ENCODE measurements at regions not wholly inside any gene's neighbourhood (a gene's known extent, or its start where the extent isn't known, plus 50 kb on each side); places are given as distances from the start of the nearest gene placed in this dataset.
A peak's percentile ranks its signal among the peaks of the same experiment; 100 is the strongest.

DNA sequence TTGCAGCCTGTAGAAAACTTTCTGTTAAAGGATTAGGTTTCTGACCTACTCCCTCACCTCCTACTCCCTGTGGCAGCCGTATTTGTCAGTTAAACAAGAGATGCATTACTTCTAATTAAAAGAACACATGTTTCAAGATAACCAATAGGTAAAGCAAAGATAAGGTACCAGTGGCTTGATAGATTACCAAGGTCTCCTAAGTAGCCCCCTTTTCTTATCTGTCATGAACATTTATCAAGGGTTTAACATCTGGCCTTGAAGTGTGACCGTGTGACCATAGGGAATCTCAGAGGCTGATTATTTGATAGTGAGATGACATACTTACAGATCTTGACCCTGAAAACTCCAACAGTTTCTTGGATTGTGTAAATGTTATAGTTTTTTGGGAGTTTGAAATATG lies 764.0 kb upstream of the EDIL3 start:
- intact Hi-C loops (cut with DNase I), result no loop called here
- no peak for DNase-seq (ENCODE audit: low spot score)

DNA sequence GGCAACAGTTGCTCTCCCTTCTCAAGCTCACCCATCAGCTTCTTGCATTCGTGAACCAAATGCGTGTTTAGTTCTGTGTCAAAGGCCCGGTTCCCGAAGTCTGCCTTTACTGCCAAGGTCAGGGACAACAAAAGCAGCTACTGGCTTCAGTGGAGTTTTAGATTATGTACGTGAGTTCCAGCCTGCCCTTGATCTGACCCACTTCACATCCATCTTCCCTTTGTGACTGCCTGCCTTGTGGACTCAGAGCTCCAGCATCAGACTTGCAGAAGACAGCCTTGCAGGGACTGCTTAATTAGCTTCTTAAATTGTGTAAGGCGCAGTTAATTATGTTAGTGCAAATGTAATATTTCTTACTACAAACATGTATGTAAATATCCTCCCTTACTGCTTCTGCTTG lies 774.7 kb upstream of the EDIL3 start:
- intact Hi-C loops (cut with DNase I), result no loop called here
- no peak for DNase-seq (ENCODE audit: low spot score)

DNA sequence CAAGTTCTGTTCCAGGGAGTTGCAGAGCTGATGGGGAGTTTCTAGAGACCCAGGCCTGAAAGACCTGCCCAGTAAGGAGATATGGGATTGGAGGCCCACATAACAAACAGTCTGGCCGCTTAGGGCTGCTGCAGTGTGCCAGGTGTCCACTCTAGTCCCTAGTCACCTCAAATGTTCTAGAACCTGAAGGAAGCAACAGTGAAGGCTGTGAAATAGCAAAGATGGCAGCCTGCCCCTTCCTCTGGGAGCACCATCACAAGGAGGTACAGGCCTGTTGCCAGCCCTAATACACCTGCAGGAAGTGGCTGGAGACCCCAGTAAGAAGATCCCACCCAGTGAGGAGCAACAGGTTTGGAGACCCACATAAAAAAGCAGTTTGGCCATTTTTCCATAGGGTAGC lies 783.8 kb upstream of the EDIL3 start:
- DNase-seq (ENCODE audit: low spot score), result peak; percentile 60
- intact Hi-C loops (cut with DNase I), result no loop called here

DNA sequence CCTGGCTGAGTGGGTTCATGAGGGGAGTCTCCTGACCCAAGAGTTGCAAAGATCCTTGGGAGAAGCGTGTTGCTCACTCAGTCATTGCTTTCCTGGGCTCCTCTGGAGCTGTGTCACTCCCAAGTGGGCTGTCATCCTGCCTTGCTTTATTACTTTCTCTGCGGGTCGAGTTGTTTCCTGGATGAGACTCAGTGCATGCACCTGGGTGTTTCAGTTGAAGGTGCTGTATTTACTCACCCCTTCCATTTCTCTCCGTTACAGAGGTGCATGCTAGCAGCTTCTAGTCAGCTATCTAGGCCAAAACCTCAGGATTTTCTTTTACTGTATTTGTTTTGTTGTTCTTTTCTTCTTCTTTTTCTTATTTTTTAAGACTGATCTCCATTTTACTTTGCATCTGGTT lies 785.5 kb upstream of the EDIL3 start:
- intact Hi-C loops (cut with DNase I), result no loop called here
- no peak for DNase-seq (ENCODE audit: low spot score)

DNA sequence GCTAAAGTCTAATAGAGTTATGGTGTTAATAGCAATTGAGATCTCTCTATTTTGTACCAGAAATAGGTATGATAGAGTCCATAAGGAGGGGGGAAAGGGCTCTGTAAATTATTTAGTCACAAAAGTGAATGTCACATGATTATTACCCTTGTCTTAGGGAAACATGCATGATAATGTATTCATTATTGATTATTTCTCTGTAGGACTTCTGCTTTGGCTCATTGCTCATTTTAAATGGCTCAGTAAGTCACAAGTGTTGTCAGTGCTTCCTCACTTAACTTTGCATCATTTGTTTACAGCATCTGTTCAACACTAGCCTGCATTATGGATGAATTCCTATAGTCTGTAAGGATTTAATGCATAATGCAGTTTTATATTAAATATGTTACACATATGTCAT lies 788.8 kb upstream of the EDIL3 start:
- DNase-seq (ENCODE audit: low spot score), result no peak
- intact Hi-C loops (cut with DNase I), result no loop called here

DNA sequence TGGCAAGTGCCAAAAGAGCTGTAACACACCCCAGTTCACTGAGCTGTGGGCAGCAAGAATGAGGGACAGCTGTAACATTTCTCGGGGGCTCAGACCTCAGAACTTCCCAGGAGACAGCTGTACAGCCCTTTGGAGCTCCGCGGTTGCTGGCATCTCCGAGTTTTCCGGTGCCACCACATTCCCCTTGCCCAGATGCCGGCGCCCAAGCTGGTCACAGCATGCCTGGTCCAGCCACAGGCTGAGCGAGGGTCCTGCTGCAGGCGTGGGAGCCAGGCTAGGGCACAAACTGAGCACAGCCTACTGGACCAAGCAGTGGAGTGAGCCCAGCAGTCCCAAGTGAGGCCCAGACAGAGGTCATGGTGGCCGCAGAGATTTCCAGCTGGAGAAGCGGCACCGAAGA lies 797.7 kb upstream of the EDIL3 start:
- peak; percentile 72 for DNase-seq (ENCODE audit: low spot score)
- intact Hi-C loops (cut with DNase I), result no loop called here

DNA sequence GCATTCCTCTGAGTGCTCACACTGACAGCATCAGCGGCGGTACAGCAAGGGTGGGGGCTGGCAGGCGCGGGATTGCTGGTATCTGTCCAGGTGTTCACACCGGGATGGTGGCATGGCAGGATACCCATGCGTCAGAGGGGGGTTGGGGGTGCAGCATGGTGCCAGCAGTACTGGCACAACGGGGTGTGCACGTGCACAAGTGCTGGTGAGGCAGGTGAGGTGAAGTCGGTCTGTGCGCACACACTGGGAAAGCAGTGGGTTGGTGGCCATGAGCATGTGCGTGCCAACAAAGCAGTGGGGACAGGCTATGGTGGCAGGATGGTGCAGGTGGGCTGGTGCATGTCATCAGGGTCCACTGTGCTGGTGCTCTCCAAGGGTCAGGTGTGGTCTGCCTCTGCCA lies 819.6 kb upstream of the EDIL3 start:
- intact Hi-C loops (cut with DNase I), result no loop called here
- no peak for DNase-seq (ENCODE audit: low spot score)

DNA sequence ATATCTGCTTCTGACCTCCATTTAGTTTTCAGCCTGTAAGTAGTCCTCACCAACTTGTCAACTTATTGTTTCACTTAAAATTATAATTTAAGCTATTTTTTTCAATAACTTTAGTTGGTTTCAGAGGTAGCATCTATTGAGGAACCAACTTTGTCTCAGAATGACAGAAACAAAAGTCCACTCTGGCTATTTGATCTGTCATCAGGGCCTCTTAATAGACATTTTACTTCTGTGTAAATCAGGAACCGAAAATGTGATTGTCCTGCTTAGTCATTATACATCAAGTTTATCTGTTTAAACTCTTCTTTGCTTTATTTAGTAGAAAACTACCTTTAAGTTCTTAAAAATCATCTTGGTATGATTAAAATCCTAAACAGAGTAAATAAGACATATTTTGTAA lies 820.8 kb upstream of the EDIL3 start:
- no peak for DNase-seq (ENCODE audit: low spot score)
- intact Hi-C loops (cut with DNase I), result no loop called here

DNA sequence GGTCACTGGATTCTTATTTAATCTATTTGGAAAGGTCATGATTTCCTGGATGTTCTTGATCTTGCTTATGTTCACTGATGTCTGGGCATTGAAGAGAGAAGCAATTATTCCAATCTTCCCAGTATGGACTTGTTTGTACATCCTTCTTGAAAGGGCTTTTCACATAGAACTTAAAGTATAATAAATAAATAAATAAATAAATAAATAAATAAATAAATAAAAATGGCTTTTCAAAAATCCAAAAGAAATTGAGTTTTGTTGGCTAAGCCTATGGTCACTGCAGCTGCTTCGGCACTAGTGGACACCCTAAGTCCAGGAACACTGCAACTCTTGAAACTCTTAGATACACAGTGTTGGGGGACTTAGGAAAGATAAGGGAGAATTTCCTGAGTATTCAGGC lies 840.7 kb upstream of the EDIL3 start:
- intact Hi-C loops (cut with DNase I), result no loop called here
- no peak for DNase-seq (ENCODE audit: low spot score)

DNA sequence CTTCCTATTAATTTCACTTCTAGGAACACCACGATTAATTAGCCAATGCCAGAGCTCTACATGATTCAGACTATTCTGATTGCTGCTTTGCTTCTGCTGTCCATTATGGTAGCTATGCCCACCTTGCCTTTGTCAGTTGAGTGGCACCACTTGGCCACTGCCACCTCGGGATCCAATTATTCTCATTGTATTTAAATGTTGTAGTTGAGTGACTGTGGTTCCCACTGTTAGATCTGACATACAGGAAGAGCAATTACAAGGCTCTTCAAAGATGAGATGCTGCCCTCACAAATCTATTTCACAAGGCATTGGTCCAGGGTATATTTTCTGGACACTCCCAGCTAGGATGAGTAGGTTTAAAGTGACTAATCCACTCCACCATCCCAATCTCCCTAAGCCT lies 864.5 kb upstream of the EDIL3 start:
- DNase-seq (ENCODE audit: low spot score), result no peak
- intact Hi-C loops (cut with DNase I), result no loop called here

DNA sequence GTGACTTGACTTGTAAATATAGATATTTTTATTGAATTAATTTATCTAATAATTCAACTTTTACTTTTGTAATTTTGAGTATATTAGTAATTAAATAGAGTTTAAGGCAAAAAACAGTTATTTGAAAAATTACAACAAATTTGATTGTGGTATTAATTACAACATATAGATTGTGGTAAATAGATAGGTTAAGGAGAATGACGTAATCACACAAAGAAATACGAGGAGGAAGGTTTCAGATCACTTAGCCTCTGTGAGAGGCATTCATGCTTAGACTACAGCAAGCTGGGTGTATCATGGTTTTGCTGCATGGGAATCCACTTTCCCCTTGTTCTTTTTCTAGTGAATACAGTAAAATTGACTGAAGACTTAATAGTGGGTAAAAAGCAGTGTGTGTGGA lies 878.4 kb upstream of the EDIL3 start:
- intact Hi-C loops (cut with DNase I), result no loop called here
- no peak for DNase-seq (ENCODE audit: low spot score)

DNA sequence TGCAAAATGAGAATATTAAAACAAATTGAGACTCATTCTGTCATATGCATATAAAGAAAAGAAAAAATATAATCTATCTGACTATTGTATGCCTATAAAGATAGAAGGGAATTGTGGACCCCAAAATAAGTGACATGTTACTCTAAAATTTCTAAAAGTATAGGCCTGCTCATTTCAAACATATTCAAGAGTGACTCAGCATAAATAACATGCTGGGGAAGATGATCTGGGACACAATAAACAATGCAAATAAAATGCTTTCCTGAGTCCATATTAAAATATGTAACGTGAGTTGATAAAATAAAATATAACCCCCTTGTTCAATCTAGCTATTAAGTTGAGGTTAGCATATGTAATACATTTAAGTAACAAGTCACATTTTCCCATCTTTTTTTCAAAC lies 882.0 kb upstream of the EDIL3 start:
- intact Hi-C loops (cut with DNase I), result no loop called here
- no peak for DNase-seq (ENCODE audit: low spot score)

DNA sequence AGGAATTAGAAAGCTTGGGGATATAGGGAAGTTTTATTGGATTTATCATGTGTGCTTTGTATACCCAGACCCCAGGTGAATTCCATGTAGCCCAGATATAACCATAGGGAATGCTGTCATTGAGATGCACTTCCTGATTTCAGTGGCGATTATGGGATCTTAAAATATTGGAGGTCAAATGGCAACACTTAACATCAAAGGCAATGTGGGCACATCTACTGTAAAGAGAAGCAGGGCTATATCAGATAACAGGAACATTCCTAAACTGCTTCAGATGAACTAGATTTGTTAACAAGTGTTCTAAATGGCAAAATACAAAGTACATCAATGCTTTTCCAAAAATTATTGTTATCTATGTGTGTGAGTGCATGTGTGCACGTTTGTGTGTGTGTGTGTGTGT lies 883.5 kb upstream of the EDIL3 start:
- intact Hi-C loops (cut with DNase I), result no loop called here
- DNase-seq (ENCODE audit: low spot score), result no peak

DNA sequence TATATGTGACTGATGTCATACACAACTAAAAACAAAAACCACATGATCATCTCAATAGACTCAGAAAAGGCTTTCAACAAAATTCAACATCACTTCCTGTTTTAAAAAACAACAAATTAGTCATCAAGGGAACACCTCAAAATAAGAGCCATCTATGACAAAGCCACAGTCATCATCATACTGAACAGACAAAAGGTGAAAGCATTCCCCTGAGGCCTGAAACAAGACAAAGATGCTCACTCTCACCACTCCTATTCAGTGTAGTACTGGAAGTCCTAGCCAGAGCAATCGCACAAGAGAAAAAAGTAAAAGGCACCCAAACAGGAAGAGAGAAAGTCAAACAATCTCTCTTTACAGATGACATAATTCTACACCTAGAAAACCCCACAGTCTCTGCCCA lies 893.5 kb upstream of the EDIL3 start:
- intact Hi-C loops (cut with DNase I), result no loop called here

DNA sequence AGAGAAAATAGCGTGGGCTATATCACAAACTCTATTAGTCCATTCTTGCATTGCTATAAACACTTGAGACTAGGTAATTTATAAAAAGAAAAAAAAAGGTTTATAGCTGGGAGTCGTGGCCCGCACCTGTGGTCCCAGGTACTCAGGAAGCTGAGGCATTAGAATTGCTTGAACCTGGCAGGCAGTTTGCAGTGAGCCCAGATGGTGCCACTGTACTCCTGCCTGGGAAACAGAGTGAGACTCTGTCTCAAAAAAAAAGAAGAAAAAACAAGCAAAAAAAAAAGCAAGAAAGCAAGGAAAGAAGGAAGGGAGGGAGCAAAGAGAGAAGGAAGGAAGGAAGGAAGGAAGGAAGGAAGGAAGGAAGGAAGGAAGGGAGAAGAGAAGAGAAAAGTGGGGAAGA lies 904.2 kb upstream of the EDIL3 start:
- intact Hi-C loops (cut with DNase I), result no loop called here
- DNase-seq (ENCODE audit: low spot score), result no peak

More for the DNA sequence above, 893.5 kb upstream of the EDIL3 start:
- no peak for DNase-seq (ENCODE audit: low spot score)

DNA sequence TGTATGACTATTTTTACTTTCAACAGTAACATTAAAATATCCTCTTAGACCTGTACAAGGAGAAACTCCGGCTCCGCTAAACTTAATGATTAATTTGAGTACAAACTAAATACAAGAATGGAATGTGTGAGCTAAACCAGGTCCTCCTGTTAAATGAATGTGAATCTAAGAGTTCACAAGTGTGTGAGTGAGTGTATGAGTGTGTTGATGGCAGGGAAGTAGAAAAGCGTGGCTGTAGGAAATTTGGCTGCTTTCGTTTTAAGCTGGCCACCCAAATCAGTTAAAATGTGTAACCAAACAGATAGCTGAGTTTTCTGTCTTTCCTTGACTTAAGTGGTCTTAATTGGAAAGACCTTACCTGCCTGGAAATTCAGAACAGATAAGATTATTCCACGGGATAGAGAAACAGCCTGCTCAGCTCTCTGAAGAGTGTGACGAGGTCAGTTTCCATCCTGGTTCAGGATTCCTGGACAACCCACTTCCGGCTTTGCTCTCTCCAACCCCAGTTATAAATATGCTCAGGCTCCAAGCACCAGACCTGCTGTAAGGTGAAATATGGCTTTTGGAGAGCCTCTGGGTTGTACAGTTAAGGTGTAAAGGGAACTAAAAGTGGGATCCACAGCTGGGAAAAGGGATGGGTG lies 908.6 kb upstream of the EDIL3 start:
- intact Hi-C loops (cut with DNase I), result no loop called here
- no peak for DNase-seq (ENCODE audit: low spot score)

DNA sequence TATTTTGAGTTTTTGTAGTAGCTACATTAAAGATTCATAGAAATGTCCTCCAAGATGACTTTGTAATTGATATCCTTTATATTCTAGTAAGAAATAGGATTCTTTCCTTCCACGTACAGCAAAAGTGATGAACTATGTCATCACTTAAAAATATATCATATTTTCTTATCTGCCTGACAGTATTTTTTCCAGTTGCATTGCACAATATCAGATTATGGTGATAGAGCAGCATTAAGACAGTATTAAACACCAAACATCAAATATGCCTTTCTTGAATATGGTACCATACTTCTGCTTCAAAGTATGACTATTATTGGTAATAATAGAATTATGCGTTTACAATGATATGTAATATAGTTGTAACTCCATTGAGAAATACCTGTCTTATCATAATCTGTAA lies 919.8 kb upstream of the EDIL3 start:
- DNase-seq (ENCODE audit: low spot score), result no peak
- intact Hi-C loops (cut with DNase I), result no loop called here

DNA sequence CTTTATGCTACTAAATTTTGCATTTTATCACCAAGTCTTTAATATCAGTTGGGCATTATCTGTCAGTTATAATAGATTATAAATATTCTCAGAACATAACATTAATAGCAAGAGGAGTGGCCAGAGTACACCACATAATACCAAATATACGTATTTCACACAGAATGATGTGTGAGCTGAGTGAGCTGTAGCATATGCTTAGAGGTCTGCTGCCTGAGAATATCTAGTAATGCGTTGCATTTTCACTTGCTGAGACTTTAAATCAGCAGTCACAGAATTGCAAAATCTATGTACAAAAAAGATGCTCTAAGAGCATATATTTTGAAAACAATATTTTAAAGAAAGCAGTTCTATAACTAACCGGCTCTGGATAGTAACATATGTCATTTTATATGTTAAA lies 921.1 kb upstream of the EDIL3 start:
- no peak for DNase-seq (ENCODE audit: low spot score)
- intact Hi-C loops (cut with DNase I), result no loop called here

DNA sequence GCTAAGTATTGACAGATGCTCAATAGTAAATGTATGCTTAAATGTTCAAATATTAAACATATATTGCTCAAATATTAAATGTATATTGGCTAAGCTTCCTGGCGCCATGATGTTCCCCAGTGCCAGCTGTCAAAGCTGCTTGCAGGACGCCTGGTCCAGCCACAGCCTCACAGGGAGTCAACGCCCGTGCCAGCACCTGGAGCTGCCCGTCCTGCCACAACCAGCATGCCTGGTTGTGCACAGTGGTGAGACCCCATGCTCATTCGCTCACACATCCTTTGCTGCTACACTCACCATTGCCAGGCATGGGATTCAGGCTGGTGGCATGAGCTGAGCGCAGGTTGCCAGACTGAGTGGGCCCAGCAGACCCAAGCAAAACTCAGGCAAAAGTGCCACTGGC lies 926.9 kb upstream of the EDIL3 start:
- intact Hi-C loops (cut with DNase I), result no loop called here
- no peak for DNase-seq (ENCODE audit: low spot score)

DNA sequence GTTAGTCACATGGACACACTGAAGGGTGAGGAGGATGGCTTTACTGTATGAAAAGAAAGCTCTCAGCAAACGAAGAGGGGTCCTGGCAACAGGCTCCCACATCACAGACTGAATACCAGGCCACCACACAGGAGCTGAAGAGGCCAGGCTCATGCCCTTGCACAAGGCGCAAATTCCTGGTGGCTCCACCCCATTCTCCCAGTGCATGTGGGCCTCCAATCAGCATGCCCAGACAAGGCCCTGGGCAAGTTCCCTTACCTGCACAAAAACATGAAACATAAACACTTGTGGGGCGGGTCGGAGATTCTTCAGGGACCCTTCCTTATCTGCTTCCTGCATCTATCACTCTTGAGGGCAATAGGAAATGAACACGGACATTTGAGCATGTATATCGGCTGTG lies 935.8 kb upstream of the EDIL3 start:
- DNase-seq (ENCODE audit: low spot score), result no peak
- intact Hi-C loops (cut with DNase I), result no loop called here

DNA sequence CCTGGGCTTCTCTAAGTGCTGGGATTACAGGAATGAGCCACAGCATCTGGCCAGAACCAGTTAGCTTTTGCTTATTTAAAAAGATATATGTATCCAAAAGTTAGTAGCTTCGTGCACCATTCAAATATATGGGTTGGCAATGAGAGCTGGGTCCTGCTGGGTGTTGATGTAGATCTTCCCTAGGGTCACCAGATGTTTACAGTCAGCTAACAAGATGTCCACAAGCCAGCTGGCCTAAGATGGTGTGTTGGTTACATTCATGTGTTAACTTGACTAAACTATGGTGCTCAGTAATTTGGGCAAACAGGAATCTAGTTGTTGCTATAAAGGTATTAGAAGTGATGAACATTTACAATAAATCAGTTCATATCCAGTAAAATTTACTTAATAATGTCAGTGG lies 948.6 kb upstream of the EDIL3 start:
- no peak for DNase-seq (ENCODE audit: low spot score)
- intact Hi-C loops (cut with DNase I), result loop anchor here in 1 of 2 donors (10.0 kb wide), 1 partner anchor 1808 kb away; no protein-coding TSS in a partner anchor

DNA sequence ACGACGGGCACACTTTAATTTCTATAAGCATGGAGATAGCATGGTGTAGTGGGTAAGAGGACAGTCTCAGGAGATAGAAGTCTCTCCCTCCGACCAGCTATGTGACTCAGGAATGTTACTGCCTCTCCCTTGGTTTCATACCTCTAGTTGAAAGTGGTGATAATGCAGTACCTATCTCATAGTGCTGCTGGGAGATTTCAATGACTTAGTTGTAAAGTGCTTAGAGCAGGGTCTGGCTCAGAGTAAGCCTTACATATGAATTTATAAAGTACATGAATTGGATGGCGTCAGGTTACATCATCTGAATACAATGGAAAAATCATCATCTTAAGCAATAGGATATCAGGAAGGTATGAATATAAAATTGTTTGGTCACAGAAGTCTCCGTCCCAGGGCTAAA lies 952.8 kb upstream of the EDIL3 start:
- intact Hi-C loops (cut with DNase I), result loop anchor here in 1 of 2 donors (10.0 kb wide), 1 partner anchor 1813 kb away; no protein-coding TSS in a partner anchor
- no peak for DNase-seq (ENCODE audit: low spot score)

Measured in posterior vena cava (tissue), 2 donors.